GM18511 (cell line): ENCODE measurements at regions not wholly inside any gene's neighbourhood (a gene's known extent, or its start where the extent isn't known, plus 50 kb on each side); places are given as distances from the start of the nearest gene placed in this dataset.

Experiments used
- ATAC-seq: cut with Tn5 transposase; IDR thresholded peaks from one replicate; pipeline ENCODE4 v1.9.1; 2021; ENCODE audit warnings: mild to moderate bottlenecking, moderate library complexity; ENCODE audit not compliant: unreplicated experiment

DNA sequence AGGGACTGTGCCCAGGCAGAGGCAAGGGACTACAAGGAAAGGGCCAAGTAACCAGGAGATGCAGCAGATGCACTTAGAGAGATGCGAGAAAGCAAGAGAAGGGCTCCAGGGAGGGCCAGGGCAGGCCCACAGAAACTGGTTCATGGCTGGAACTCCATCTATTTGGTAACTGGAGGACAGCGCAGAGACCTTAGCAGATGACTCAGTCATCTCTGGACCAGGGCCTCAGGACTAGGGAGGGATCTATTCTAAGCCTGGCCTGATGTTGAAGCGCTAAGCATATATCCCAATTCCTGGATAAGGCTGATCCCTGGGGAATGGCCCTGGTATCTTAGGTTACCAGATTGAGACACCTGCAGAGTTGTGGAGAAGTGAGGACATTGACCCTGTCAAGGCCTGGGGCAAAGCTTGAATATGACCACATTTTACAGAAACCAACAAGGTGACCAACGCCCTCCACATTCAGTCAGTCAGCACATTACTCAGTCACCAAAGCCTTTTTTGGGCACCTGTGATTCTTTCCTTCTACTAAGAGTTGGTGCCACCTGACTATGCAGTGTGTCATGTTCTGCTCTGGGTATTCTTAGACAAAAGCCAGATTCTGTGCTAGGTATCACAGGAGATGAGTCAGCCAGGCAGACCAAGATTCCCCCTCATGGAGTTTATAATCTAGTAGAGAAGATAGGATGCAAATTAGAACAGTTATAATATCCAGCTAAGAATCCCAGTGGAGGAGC, 68.4 kb upstream of the SLCO3A1 start:
- ATAC-seq, result no peak

GRCh38 chr15:91787198-91787597, 66.3 kb upstream of the SLCO3A1 start:
- ATAC-seq, result no peak

- ATAC-seq, result no peak
Measured at GRCh38 chr15:91789136-91789535, 64.4 kb upstream of the SLCO3A1 start.

DNA sequence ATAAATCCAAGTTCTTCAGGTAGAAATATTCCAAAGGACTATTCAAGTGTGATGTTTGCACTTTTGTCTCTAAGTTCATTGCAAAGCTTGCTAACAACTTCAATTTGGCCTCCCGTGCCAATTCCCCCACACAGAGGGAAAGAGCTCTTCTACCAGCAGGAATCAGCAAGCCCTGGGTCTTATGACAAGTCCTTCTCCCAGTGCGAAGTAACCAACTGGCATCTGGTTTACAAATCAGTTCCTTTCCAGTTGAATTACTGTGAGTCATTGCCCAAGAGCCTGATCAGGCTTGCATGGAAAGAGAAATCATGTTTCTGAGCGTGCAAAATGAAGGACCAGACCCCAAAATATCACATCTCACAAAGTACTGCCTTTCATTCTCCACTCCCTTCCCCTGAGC, 62.7 kb upstream of the SLCO3A1 start:
- no peak for ATAC-seq

- ATAC-seq, result no peak
Measured at GRCh38 chr15:91793771-91794170, 59.7 kb upstream of the SLCO3A1 start.

- ATAC-seq, result no peak
Measured at GRCh38 chr15:91795235-91795634, 58.3 kb upstream of the SLCO3A1 start.

GRCh38 chr15:91801836-91802534, 51.5 kb upstream of the SLCO3A1 start:
- ATAC-seq, result no peak

DNA sequence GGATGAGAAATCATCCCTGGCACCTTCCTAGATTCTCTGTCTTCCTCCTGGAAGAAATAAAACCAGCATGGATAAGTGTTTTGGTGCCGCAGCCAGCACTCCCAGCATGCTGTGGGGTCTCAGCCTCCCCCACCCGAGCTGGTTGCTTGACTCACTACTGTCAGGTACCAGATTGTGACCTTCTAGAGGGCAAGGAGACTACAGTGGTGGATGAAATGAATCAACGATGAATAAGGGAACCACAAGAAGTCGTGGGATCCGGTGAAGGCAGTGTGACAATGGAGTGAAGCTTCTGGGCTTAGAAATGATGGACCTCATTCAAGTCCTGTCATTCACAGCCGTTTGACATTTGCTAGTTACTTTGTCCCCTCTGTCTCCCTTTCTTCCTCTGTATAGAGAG, 50.2 kb upstream of the SLCO3A1 start:
- ATAC-seq, result no peak
